ENCODE measurements at regions not wholly inside any gene's neighbourhood (a gene's known extent, or its start where the extent isn't known, plus 50 kb on each side); places are given as distances from the start of the nearest gene placed in this dataset.

- DNase-seq = no peak
Observed at GRCh38 chr12:91418221-91419090, 235.8 kb upstream of the DCN start.

- DNase-seq = no peak
Observed at GRCh38 chr12:91417650-91418049, 235.0 kb upstream of the DCN start.

GRCh38 chr12:91414636-91415035 is 232.0 kb upstream of the DCN start:
- no peak for DNase-seq

- DNase-seq = no peak
Observed at GRCh38 chr12:91413581-91414546, 231.2 kb upstream of the DCN start.

- no peak for DNase-seq
Observed at GRCh38 chr12:91406920-91407341, 224.3 kb upstream of the DCN start.

GRCh38 chr12:91404441-91404840 is 221.8 kb upstream of the DCN start:
- DNase-seq = no peak

- DNase-seq = no peak
Observed at GRCh38 chr12:91401190-91401589, 218.6 kb upstream of the DCN start.

GRCh38 chr12:91400271-91400670 is 217.7 kb upstream of the DCN start:
- DNase-seq = no peak

- no peak for DNase-seq
Observed at GRCh38 chr12:91397866-91398532, 215.4 kb upstream of the DCN start.

GRCh38 chr12:91396293-91396692 is 213.7 kb upstream of the DCN start:
- DNase-seq = no peak

- no peak for DNase-seq
Observed at GRCh38 chr12:91395628-91396135, 213.1 kb upstream of the DCN start.

- DNase-seq = no peak
Observed at GRCh38 chr12:91394903-91395302, 212.3 kb upstream of the DCN start.

- DNase-seq = no peak
Observed at GRCh38 chr12:91388573-91388972, 206.0 kb upstream of the DCN start.

- no peak for DNase-seq
Observed at GRCh38 chr12:91387461-91388134, 205.0 kb upstream of the DCN start.

GRCh38 chr12:91384806-91385205 is 202.2 kb upstream of the DCN start:
- no peak for DNase-seq

GRCh38 chr12:91384366-91384765 is 201.7 kb upstream of the DCN start:
- no peak for DNase-seq

GRCh38 chr12:91383099-91383498 is 200.5 kb upstream of the DCN start:
- no peak for DNase-seq

GRCh38 chr12:91382081-91382543 is 199.5 kb upstream of the DCN start:
- DNase-seq = peak; percentile 84

GRCh38 chr12:91381309-91381804 is 198.7 kb upstream of the DCN start:
- peak; percentile 8 for DNase-seq

GRCh38 chr12:91380631-91381030 is 198.0 kb upstream of the DCN start:
- no peak for DNase-seq

GRCh38 chr12:91379051-91379775 is 196.6 kb upstream of the DCN start:
- DNase-seq = no peak
